ENCODE measurements at regions not wholly inside any gene's neighbourhood (a gene's known extent, or its start where the extent isn't known, plus 50 kb on each side); places are given as distances from the start of the nearest gene placed in this dataset.
A peak's percentile ranks its signal among the peaks of the same experiment; 100 is the strongest.
"Not testable (repeated sequence)": the region's sequence is repeated elsewhere in the genome, so short reads cannot be mapped to it uniquely, and the experiment has no call there.

GRCh38 chrX:40893251-40893910, 158.0 kb upstream of the MED14 start:
- DNase-seq, result no peak

- DNase-seq, result no peak
These were observed 159.9 kb upstream of the MED14 start for GRCh38 chrX:40895246-40895645.

GRCh38 chrX:40897718-40898270, 162.5 kb upstream of the MED14 start:
- no peak for DNase-seq

- not testable (repeated sequence) for DNase-seq
These were observed 169.4 kb upstream of the MED14 start for GRCh38 chrX:40904739-40905138.

GRCh38 chrX:40908026-40908425, 172.7 kb upstream of the MED14 start:
- DNase-seq, result no peak

GRCh38 chrX:40908857-40909475, 173.6 kb upstream of the MED14 start:
- DNase-seq, result no peak

GRCh38 chrX:40912166-40912565, 173.1 kb upstream of the USP9X start:
- DNase-seq, result no peak

- DNase-seq, result no peak
These were observed 172.7 kb upstream of the USP9X start for GRCh38 chrX:40912576-40912975.

GRCh38 chrX:40920351-40920750, 164.9 kb upstream of the USP9X start:
- no peak for DNase-seq

- DNase-seq, result no peak
These were observed 162.9 kb upstream of the USP9X start for GRCh38 chrX:40922307-40922706.

- DNase-seq, result not testable (repeated sequence)
These were observed 158.4 kb upstream of the USP9X start for GRCh38 chrX:40926739-40927427.

GRCh38 chrX:40928076-40928475, 157.2 kb upstream of the USP9X start:
- DNase-seq, result no peak

GRCh38 chrX:40931921-40932320, 153.3 kb upstream of the USP9X start:
- no peak for DNase-seq

GRCh38 chrX:40933132-40933705, 152.0 kb upstream of the USP9X start:
- DNase-seq, result peak in 1 of 2 donors; percentile 36

- DNase-seq, result no peak
These were observed 151.4 kb upstream of the USP9X start for GRCh38 chrX:40933706-40934425.

GRCh38 chrX:40936827-40937226, 148.4 kb upstream of the USP9X start:
- no peak for DNase-seq

GRCh38 chrX:40938423-40938822, 146.8 kb upstream of the USP9X start:
- DNase-seq, result no peak

- DNase-seq, result no peak
These were observed 142.1 kb upstream of the USP9X start for GRCh38 chrX:40943093-40943641.

GRCh38 chrX:40945361-40945713, 139.9 kb upstream of the USP9X start:
- DNase-seq, result peak in 1 of 2 donors; percentile 12

GRCh38 chrX:40947276-40947675, 138.0 kb upstream of the USP9X start:
- DNase-seq, result no peak

- DNase-seq, result no peak
These were observed 136.2 kb upstream of the USP9X start for GRCh38 chrX:40949071-40949470.

GRCh38 chrX:40950546-40950945, 134.7 kb upstream of the USP9X start:
- no peak for DNase-seq

GRCh38 chrX:40951407-40951806, 133.8 kb upstream of the USP9X start:
- DNase-seq, result not testable (repeated sequence)
